ENCODE measurements at regions not wholly inside any gene's neighbourhood (a gene's known extent, or its start where the extent isn't known, plus 50 kb on each side); places are given as distances from the start of the nearest gene placed in this dataset.
A peak's percentile ranks its signal among the peaks of the same experiment; 100 is the strongest.

DNA sequence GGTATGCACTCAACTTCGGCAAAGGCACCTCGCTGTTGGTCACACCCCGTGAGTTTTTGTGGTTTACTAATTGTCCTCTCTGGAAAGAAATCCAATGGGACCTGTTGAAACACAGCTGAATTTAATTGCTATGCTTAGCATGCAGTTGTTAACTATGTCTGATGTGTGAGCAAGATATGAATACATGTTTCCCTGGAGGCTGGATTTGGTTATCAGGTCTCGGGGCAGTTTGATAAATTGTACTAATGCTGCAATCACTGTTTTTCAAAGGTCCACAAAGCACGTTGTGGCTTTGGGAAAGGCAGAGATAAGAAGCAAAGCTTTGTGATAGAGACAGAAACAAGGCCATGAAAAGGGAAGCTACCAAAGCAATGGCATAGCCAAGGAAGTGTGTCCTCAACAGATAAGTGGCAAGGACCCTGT, 91.3 kb downstream of the DAD1 start:
- no peaks in the 10 kb centered on the region for H3K27me3 ChIP-seq
- TF ChIP-seq POLR2A (IDR thresholded peaks at IDR 0.05) (no peak), EP300 (IDR thresholded peaks at IDR 0.05) (no peak), POLR2AphosphoS5 (IDR thresholded peaks at IDR 0.05) (no peak)
- TF ChIP-seq, protein P1, sequence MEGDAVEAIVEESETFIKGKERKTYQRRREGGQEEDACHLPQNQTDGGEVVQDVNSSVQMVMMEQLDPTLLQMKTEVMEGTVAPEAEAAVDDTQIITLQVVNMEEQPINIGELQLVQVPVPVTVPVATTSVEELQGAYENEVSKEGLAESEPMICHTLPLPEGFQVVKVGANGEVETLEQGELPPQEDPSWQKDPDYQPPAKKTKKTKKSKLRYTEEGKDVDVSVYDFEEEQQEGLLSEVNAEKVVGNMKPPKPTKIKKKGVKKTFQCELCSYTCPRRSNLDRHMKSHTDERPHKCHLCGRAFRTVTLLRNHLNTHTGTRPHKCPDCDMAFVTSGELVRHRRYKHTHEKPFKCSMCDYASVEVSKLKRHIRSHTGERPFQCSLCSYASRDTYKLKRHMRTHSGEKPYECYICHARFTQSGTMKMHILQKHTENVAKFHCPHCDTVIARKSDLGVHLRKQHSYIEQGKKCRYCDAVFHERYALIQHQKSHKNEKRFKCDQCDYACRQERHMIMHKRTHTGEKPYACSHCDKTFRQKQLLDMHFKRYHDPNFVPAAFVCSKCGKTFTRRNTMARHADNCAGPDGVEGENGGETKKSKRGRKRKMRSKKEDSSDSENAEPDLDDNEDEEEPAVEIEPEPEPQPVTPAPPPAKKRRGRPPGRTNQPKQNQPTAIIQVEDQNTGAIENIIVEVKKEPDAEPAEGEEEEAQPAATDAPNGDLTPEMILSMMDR (IDR thresholded peaks at IDR 0.05) = no peak
- ATAC-seq (ENCODE audit: low FRiP score in 2 of 2) (no peak), DNase-seq (no peak)
- H3K9me3 ChIP-seq = no peaks in the 10 kb centered on the region
- no peak overlapping the region for H3K4me3 ChIP-seq
- no peak overlapping the region for H3K27ac ChIP-seq
- 57 to 63% methylated on average over 5 of the region's 5 CpGs for WGBS, 2 donors
- H3K4me1 ChIP-seq = no peaks in the 10 kb centered on the region
- H3K36me3 ChIP-seq = no peaks in the 10 kb centered on the region

DNA sequence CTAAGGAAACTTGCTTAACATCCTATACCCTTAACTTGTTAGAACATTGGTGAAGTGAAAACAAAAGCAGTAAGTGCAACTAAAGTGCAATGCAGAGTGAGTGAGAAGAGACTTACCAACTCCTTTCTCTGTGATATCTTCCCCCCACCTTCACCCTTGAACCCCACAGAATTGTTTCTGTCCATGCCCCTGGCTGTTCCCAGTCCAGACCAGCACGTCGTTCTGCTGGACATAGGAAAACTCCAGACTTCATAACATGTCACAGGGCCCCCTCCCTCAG, 91.9 kb downstream of the DAD1 start:
- WGBS, 2 donors = 70 to 85% methylated on average over 2 of the region's 2 CpGs
- Histone ChIP-seq H3K36me3 (no peaks in the 10 kb centered on the region), H3K27ac (no peak overlapping the region), H3K27me3 (no peaks in the 10 kb centered on the region), H3K4me1 (no peaks in the 10 kb centered on the region), H3K4me3 (no peak overlapping the region), H3K9me3 (no peaks in the 10 kb centered on the region)
- DNase-seq = no peak
- ATAC-seq (ENCODE audit: low FRiP score in 2 of 2) = no peak
- TF ChIP-seq POLR2AphosphoS5 (IDR thresholded peaks at IDR 0.05) (no peak), POLR2A (IDR thresholded peaks at IDR 0.05) (no peak), EP300 (IDR thresholded peaks at IDR 0.05) (no peak)
- TF ChIP-seq, protein P1 (IDR thresholded peaks at IDR 0.05) = no peak

DNA sequence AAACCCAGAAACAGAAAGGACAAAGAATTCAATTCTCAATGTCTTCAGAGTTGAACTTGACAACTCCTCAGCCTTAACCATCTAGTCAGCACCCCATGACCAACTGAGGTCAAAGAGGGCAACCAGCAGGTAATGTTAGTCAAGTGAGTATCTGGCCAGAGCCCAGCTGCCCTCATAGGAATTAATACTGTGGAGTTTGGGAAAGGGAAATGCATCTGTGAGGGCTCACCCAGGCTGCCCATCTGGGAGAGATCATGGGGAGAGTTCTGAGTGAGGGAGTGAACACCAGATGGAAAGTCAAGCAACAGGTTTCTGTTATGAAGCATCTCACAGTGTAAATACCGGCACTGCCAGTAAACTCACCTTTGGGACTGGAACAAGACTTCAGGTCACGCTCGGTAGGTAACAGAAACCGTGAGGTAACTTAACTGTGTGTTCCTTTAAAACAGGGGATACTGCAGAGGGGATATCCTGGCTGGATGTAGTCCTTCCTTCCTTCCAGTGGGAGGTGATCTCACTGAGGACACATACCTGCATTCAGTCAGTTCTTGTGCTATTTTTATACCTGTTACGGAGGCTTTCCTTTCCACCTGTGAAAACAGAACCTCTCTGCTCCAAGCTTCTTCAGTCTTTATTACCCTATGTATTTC, 94.4 kb downstream of the DAD1 start:
- 79 to 87% methylated on average over 5 of the region's 5 CpGs for WGBS, 2 donors
- TF ChIP-seq POLR2A (IDR thresholded peaks at IDR 0.05) = no peak
- ATAC-seq (ENCODE audit: low FRiP score in 2 of 2) (no peak), DNase-seq (no peak)
- no peaks in the 10 kb centered on the region for H3K27me3 ChIP-seq
- H3K27ac ChIP-seq = peak overlapping the region in 1 of 4 donors; percentile 24
- H3K4me3 ChIP-seq = no peak overlapping the region
- no peaks in the 10 kb centered on the region for H3K9me3 ChIP-seq
- no peaks in the 10 kb centered on the region for H3K36me3 ChIP-seq
- no peaks in the 10 kb centered on the region for H3K4me1 ChIP-seq

DNA sequence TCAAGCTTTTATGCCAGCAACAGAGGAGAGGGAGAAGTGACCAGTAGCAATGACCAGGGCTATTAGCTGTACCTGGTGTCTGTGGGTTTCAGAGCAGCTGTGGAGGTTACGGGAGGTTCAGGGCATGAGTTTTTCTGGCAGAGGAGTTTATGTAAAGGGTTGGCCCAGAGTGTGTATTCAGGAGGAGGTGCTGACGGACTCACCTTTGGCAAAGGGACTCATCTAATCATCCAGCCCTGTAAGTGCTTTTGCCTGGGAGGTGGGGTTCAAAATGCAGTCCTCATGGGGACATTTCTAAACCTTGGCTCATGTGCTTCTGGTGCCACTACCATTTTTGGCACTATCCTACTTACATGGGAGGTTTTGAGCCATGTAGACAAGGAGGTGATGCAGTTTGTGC, 95.3 kb downstream of the DAD1 start:
- Histone ChIP-seq H3K27me3 (no peaks in the 10 kb centered on the region), H3K27ac (no peak overlapping the region), H3K4me3 (no peak overlapping the region), H3K9me3 (no peaks in the 10 kb centered on the region), H3K4me1 (no peaks in the 10 kb centered on the region), H3K36me3 (no peaks in the 10 kb centered on the region)
- DNase-seq (no peak), ATAC-seq (ENCODE audit: low FRiP score in 2 of 2) (no peak)
- WGBS, 2 donors = 91 to 94% methylated on average over 2 of the region's 2 CpGs
- no peak for TF ChIP-seq EP300 (IDR thresholded peaks at IDR 0.05)
- no peak for TF ChIP-seq POLR2A (IDR thresholded peaks at IDR 0.05)
- TF ChIP-seq, protein P1 (IDR thresholded peaks at IDR 0.05) = no peak
- no peak for TF ChIP-seq POLR2AphosphoS5 (IDR thresholded peaks at IDR 0.05)

DNA sequence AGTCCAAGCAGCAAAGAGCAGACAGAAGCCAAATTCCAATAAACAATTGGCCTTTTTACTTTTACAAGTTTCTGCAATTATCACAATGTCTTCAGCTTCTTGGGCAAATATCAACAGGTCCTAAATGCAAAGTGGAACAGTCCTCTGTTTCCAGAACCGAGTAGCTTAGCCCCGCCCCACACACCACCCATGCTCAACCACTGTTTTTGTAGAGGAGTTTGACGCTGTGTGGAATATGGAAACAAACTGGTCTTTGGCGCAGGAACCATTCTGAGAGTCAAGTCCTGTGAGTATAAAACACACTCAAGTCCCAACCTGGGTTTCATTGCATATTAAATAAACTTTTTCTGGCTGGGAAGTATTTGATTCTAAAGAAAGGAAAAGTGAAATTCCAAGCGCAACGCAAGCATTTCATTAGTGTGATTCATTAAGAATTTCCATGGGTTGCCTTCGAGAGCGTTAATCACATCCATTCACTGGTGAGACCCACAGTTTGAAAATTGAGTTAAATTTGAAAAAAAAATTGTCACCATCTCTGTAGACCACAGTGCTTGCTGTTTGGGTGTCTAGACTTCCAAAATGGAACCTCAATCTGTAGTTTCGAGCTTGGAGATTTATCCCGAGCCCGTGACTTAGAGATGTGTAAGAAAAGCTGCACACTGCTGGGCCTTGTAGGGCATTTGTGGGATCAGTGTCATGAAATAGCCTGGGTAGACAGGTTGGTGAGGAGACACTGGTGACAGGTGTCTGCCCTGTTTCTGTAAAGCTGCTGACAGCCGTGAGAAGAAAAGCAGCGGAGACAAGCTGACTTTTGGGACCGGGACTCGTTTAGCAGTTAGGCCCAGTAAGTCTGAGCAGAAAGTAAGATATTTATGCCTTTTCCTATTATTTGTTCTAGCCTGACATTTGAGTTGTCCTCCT, 96.1 kb downstream of the DAD1 start:
- H3K4me3 ChIP-seq = no peak overlapping the region
- H3K27ac ChIP-seq = no peak overlapping the region
- no peaks in the 10 kb centered on the region for H3K4me1 ChIP-seq
- no peaks in the 10 kb centered on the region for H3K27me3 ChIP-seq
- TF ChIP-seq EP300 (IDR thresholded peaks at IDR 0.05) (no peak), POLR2A (IDR thresholded peaks at IDR 0.05) (no peak), POLR2AphosphoS5 (IDR thresholded peaks at IDR 0.05) (no peak)
- TF ChIP-seq, protein P1 (IDR thresholded peaks at IDR 0.05) = no peak
- 89% methylated on average over 15 of the region's 15 CpGs for WGBS, 2 donors
- ATAC-seq (ENCODE audit: low FRiP score in 2 of 2) (peak in 1 of 2 donors; percentile 44), DNase-seq (no peak)
- no peaks in the 10 kb centered on the region for H3K9me3 ChIP-seq
- H3K36me3 ChIP-seq = no peaks in the 10 kb centered on the region

Data from upper lobe of left lung (tissue), 6 donors.